Muscle of arm (tissue), 1 donor: ENCODE measurements at regions not wholly inside any gene's neighbourhood (a gene's known extent, or its start where the extent isn't known, plus 50 kb on each side); places are given as distances from the start of the nearest gene placed in this dataset.

Source experiments
- DNase-seq: peaks from one replicate; pipeline ENCODE4 v3.0.0-alpha.2; 2013

- DNase-seq = no peak
These were observed 145.6 kb downstream of the NSG2 start for GRCh38 chr5:174191076-174191475.

GRCh38 chr5:174191850-174192655, 146.5 kb downstream of the NSG2 start:
- no peak for DNase-seq

- no peak for DNase-seq
These were observed 147.4 kb downstream of the NSG2 start for GRCh38 chr5:174192901-174193300.

- no peak for DNase-seq
These were observed 150.0 kb downstream of the NSG2 start for GRCh38 chr5:174195517-174195916.

- DNase-seq = no peak
These were observed 152.4 kb downstream of the NSG2 start for GRCh38 chr5:174197929-174198328.

- no peak for DNase-seq
These were observed 153.0 kb downstream of the NSG2 start for GRCh38 chr5:174198541-174198940.

GRCh38 chr5:174202996-174203395, 157.5 kb downstream of the NSG2 start:
- DNase-seq = no peak

GRCh38 chr5:174204535-174205313, 159.2 kb downstream of the NSG2 start:
- DNase-seq = no peak

- no peak for DNase-seq
These were observed 160.4 kb downstream of the NSG2 start for GRCh38 chr5:174205939-174206338.

- DNase-seq = no peak
These were observed 165.2 kb downstream of the NSG2 start for GRCh38 chr5:174210596-174211276.

- DNase-seq = no peak
These were observed 165.7 kb downstream of the NSG2 start for GRCh38 chr5:174211277-174211626.

GRCh38 chr5:174217527-174217926, 172.0 kb downstream of the NSG2 start:
- DNase-seq = no peak

- DNase-seq = no peak
These were observed 172.7 kb downstream of the NSG2 start for GRCh38 chr5:174218162-174218561.

- no peak for DNase-seq
These were observed 174.9 kb downstream of the NSG2 start for GRCh38 chr5:174220417-174220816.

- no peak for DNase-seq
These were observed 175.9 kb downstream of the NSG2 start for GRCh38 chr5:174221436-174221835.

GRCh38 chr5:174221946-174222345, 176.4 kb downstream of the NSG2 start:
- DNase-seq = no peak

GRCh38 chr5:174222891-174223290, 177.4 kb downstream of the NSG2 start:
- DNase-seq = no peak

- DNase-seq = no peak
These were observed 177.8 kb downstream of the NSG2 start for GRCh38 chr5:174223355-174223754.

- no peak for DNase-seq
These were observed 183.6 kb downstream of the NSG2 start for GRCh38 chr5:174229068-174229467.

GRCh38 chr5:174229514-174230370, 184.2 kb downstream of the NSG2 start:
- DNase-seq = no peak

GRCh38 chr5:174231956-174232487, 186.5 kb downstream of the NSG2 start:
- DNase-seq = no peak
